IPS DF 19.7 (cell line): ENCODE measurements at regions not wholly inside any gene's neighbourhood (a gene's known extent, or its start where the extent isn't known, plus 50 kb on each side); places are given as distances from the start of the nearest gene placed in this dataset.
A peak's percentile ranks its signal among the peaks of the same experiment; 100 is the strongest.
"Not testable (repeated sequence)": the region's sequence is repeated elsewhere in the genome, so short reads cannot be mapped to it uniquely, and the experiment has no call there.

Experiments
- DNase-seq: peaks from one replicate; pipeline ENCODE4 v3.0.0-alpha.2; 2013; ENCODE audit warnings: low read depth, low spot score

GRCh38 chrX:128619490-128619889, 567.3 kb upstream of the ACTRT1 start:
- no peak for DNase-seq

DNA sequence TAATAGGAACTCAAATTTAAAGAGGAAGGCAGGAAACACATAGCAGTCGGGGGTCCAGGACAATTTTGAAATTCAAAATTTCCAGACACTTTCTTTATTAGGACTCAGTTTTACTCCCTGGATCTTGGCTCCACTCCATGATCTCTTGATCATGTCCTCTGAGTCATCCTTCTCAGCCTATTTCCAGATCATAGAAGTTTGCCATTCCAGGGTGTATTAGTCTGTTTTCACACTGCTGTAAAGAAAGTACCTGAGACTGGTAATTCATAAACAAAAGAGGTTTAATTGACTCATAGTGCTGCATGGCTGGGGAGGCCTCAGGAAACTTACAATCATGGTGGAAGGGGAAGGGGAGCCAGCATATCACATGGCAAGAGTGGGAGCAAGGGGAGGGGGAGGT, 564.7 kb upstream of the ACTRT1 start:
- no peak for DNase-seq

GRCh38 chrX:128606817-128607216, 554.6 kb upstream of the ACTRT1 start:
- not testable (repeated sequence) for DNase-seq

DNA sequence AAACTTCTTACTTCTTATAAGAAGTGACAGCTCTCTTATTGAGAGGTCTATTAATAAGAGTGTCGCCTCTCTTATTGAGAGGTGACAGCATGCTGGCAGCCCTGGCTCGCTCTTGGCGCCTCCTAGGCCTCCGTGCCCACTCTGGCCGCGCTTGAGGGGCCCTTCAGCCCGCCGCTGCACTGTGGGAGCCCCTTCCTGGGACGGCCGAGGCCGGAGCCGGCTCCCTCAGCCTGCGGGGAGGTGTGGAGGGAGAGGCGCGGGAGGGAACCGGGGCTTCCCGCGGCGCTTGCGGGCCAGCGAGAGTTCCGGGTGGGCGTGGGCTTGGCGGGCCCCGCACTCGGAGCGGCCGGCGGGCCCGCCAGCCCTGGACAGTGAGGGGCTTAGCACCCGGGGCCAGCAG, 554.2 kb upstream of the ACTRT1 start:
- not testable (repeated sequence) for DNase-seq

GRCh38 chrX:128601706-128602105, 549.5 kb upstream of the ACTRT1 start:
- DNase-seq = no peak

GRCh38 chrX:128599632-128600031, 547.4 kb upstream of the ACTRT1 start:
- DNase-seq = no peak

- DNase-seq = no peak
These were observed 529.8 kb upstream of the ACTRT1 start for GRCh38 chrX:128582036-128582435.

- DNase-seq = no peak
These were observed 529.4 kb upstream of the ACTRT1 start for GRCh38 chrX:128581615-128582014.

GRCh38 chrX:128543114-128543513, 490.9 kb upstream of the ACTRT1 start:
- DNase-seq = no peak

DNA sequence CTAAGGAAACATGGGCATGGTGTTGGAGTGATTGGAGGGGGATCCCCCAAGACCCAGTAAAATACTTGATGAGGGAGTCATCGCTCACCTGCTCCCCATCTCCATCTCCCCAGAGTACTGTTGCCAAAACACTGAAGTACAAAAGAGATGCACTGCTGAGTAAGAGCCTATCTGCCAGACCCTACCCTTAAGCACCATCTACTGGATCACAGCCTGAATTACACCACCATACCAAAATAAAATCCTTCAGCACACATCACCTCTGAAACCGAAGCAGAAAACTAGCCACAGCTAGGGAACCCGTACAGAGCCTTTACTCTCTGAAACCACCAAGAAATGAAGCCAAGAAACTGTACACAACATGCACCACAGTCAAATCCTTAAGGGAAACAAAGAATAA, 466.3 kb upstream of the ACTRT1 start:
- peak; percentile 9 for DNase-seq

DNA sequence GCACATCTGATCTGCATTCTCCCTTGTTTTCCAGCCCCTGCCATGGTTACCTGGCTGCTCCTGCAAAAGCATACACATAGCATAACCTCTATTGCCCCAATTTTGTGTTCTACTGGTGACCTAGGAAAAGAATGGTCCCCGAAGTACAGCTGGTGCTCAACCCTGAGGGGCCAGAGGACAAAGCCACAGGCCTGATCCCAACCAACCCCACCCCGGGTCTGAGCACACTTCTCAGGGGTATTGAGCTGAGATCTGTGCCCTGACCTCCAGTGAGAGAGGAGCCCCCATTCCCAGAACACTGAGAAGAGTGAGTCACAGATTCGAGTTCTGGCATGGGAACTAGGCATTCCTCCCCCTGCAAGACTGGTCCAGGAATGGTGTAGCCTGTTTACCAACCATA, 465.5 kb upstream of the ACTRT1 start:
- no peak for DNase-seq

- no peak for DNase-seq
These were observed 452.3 kb upstream of the ACTRT1 start for GRCh38 chrX:128504496-128504895.

DNA sequence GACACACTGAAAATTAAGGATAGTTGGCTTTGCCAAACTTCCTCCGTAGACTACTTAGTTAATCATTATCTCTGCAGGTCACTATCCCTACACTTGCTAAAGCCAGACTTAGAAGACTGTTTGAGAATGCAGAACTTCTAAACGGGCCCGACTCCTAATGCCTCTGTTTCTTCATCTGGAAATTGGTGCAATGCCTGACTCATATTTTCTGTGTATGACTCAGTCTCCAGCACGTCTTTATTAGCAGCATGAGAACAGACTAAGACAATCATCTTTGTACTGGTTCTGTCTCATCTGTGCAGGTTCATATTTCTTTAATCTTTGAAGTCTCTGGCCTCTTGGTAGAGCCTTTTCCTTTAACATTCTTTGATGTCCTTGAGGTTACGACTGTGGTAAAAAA, 411.9 kb upstream of the ACTRT1 start:
- DNase-seq = no peak

- DNase-seq = no peak
These were observed 408.6 kb upstream of the ACTRT1 start for GRCh38 chrX:128460835-128461234.

- DNase-seq = no peak
These were observed 406.7 kb upstream of the ACTRT1 start for GRCh38 chrX:128458888-128459287.

DNA sequence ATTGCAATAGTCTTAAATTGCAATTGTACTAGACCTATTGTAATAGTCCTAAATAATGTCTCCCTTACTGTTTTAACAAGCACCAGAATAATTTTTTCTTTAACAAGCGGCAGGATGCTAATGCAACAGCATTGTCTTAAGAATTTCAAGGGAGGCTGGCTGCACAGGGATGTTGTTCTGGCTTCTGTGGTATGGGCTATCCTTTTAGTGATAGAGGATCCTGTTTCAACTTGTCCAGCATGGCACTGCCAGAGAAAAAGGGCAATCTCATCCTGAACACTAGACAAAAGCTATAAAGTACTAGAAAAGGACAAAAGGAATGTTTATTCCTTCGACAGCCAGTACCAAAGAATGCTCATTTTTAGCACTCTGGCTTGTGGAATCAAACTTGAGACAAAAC, 405.5 kb upstream of the ACTRT1 start:
- no peak for DNase-seq

DNA sequence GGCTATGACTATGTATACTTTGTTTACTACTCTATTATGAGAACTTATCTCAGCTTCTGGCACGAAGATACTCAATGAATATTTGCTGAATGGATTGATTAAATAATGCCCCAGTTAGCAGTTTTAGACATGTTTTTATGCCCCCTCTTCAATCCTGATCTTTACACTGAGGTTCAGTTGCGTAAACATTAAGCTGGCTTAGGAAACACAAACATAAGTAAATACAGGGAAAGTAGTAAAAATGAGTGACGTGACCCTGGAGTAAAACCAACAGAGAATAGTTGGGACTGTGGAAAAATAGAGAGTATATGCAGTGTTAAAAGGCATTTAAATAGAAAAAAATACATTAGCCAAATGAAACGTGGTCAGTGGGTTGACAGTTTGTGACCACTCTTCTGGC, 387.0 kb upstream of the ACTRT1 start:
- DNase-seq = no peak

DNA sequence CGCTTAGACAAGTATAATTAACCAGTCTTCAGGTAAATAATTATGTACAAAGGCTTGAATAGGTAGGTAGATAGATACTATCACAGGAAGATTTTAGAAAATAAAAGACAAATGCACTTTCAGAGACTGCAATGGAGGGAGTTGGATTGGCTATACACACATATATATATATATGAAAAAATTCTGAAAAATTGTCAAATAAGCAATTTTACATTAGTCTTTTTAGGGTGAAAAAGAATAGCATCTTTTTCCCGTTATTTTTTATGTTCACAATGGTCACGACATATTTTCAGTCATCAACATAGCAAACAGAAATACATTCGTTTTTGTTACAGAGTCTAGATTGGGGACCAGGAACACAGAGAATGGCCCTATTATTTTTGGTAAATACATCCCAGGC, 385.9 kb upstream of the ACTRT1 start:
- DNase-seq = no peak

GRCh38 chrX:128436397-128437103, 384.3 kb upstream of the ACTRT1 start:
- no peak for DNase-seq

DNA sequence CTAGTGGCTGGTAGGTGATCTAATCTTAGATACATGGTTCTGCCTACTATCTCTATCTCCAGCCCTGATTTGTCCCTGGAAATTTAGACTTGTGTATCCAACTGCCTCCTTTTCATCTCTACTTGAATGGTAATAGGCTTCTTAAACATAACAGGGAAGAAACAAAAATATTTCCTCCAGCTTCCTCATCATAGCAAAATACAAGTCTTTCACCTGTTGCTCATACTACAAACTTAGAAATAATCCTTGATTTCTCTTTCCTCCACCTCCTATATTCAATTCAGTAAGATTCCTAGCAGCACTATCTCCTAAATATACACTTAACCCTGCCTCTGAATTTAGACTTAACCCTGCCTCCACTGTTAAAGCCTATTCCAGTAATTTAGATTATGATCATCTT, 373.3 kb upstream of the ACTRT1 start:
- DNase-seq = no peak

- DNase-seq = no peak
These were observed 356.6 kb upstream of the ACTRT1 start for GRCh38 chrX:128408842-128409241.

DNA sequence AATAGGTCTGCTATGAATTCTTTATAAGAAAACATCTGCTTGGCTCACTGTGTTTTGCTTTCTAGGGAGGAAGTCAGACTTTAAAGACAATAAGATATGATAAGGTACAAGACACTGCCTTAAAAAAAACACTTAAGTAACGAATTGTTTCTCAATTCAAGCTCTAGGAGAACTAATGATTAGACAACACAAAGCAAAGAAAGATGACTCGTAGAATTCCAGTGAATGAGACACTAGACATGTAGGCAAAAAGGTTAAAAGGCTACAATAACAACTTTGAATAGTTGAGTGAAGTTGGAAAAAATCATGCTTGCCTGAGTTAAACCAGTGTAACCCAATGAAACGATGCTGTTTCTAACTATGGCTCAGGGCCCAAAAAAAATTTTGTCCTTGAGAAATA, 344.4 kb upstream of the ACTRT1 start:
- no peak for DNase-seq

- not testable (repeated sequence) for DNase-seq
These were observed 331.6 kb upstream of the ACTRT1 start for GRCh38 chrX:128383846-128384245.

GRCh38 chrX:128365492-128365891, 313.3 kb upstream of the ACTRT1 start:
- DNase-seq = no peak
